Hepatocyte (in vitro differentiated cells): ENCODE measurements at regions not wholly inside any gene's neighbourhood (a gene's known extent, or its start where the extent isn't known, plus 50 kb on each side); places are given as distances from the start of the nearest gene placed in this dataset.

Experiments used
- CTCF ChIP-seq: fragments of 200-600 bp; sonication (generic); IDR thresholded peaks from 2 replicates; pipeline ENCODE4 v1.5.1; 2016; ENCODE audit warnings: antibody characterized with exemption, mild to moderate bottlenecking; ENCODE audit not compliant: poor library complexity
- EZH2 ChIP-seq: fragments of 200-600 bp; sonication (generic); IDR thresholded peaks from 2 replicates; pipeline ENCODE4 v1.6.1; 2016; ENCODE audit warnings: antibody characterized with exemption, mild to moderate bottlenecking, borderline replicate concordance
- EZH2phosphoT487 ChIP-seq: fragments of 200-600 bp; sonication (generic); IDR thresholded peaks from one replicate; pipeline ENCODE4 v1.6.1; 2018; ENCODE audit warnings: antibody characterized with exemption, mild to moderate bottlenecking, low read depth, moderate library complexity; ENCODE audit not compliant: unreplicated experiment, severe bottlenecking

- TF ChIP-seq CTCF (no peak), EZH2phosphoT487 (no peak), EZH2 (no peak)
Observed at GRCh38 chr10:33712825-33713224, 378.4 kb upstream of the NRP1 start.
